Prostate gland (tissue), 2 donors: ENCODE measurements at regions not wholly inside any gene's neighbourhood (a gene's known extent, or its start where the extent isn't known, plus 50 kb on each side); places are given as distances from the start of the nearest gene placed in this dataset.

ENCODE experiments used
- POLR2A ChIP-seq: fragments of 450-650 bp; IDR thresholded peaks from one replicate; pipeline ENCODE4 v1.6.1; 2016; ENCODE audit warnings: antibody characterized with exemption, mild to moderate bottlenecking
- POLR2AphosphoS5 ChIP-seq: sonication (generic); formaldehyde crosslinking; IDR thresholded peaks from one replicate; pipeline ENCODE4 v1.6.1; 2017; ENCODE audit warnings: antibody characterized with exemption
- TF ChIP-seq, protein P1 (sequence below), 4 experiments: fragments of 200-600 bp in 2 of 4; fragments of 450-650 bp in 2 of 4; sonication (generic) in 2 of 4; IDR thresholded peaks; 1 replicate in 3 of 4; 2 replicates in 1 of 4; pipeline ENCODE4 v1.5.1; 2016 to 2019; ENCODE audit warnings: antibody characterized with exemption in 4 of 4, mild to moderate bottlenecking in 2 of 4, moderate library complexity in 2 of 4

DNA sequence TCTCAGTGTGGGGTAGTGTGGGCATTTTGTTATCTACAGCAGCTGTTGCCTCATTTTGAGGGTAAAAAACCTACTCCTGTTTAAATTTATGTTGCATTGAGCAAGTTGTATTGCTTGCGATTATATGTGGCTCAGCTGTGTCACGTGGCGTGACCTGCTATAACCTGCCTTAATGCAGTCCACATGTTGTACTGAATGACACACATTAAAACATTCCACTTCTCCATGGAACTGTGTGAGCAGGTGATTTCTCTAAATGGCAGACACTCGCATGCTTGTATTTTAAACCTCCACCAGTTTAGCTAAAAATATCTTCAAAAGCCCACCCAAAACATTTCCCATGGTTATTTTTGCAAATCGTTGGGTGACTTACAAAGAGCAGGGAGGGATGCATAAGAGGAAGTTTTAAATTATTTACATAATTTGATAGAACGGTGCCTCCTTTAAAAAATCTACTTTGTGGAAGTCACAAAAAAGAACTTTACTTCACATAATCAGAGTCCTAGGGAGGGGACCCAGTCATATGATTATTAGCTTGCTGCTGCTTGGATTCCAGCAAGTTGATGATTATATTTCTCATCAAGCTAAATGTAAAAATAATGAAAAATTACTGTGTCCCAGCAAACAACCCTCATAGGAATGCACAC is 163.3 kb upstream of the ZEB2 start:
- TF ChIP-seq, protein P1, sequence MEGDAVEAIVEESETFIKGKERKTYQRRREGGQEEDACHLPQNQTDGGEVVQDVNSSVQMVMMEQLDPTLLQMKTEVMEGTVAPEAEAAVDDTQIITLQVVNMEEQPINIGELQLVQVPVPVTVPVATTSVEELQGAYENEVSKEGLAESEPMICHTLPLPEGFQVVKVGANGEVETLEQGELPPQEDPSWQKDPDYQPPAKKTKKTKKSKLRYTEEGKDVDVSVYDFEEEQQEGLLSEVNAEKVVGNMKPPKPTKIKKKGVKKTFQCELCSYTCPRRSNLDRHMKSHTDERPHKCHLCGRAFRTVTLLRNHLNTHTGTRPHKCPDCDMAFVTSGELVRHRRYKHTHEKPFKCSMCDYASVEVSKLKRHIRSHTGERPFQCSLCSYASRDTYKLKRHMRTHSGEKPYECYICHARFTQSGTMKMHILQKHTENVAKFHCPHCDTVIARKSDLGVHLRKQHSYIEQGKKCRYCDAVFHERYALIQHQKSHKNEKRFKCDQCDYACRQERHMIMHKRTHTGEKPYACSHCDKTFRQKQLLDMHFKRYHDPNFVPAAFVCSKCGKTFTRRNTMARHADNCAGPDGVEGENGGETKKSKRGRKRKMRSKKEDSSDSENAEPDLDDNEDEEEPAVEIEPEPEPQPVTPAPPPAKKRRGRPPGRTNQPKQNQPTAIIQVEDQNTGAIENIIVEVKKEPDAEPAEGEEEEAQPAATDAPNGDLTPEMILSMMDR (IDR thresholded peaks at IDR 0.05): no peak
- TF ChIP-seq POLR2A (no peak), POLR2AphosphoS5 (no peak)
